ENCODE measurements at regions not wholly inside any gene's neighbourhood (a gene's known extent, or its start where the extent isn't known, plus 50 kb on each side); places are given as distances from the start of the nearest gene placed in this dataset.
"Not testable (repeated sequence)": the region's sequence is repeated elsewhere in the genome, so short reads cannot be mapped to it uniquely, and the experiment has no call there.

DNA sequence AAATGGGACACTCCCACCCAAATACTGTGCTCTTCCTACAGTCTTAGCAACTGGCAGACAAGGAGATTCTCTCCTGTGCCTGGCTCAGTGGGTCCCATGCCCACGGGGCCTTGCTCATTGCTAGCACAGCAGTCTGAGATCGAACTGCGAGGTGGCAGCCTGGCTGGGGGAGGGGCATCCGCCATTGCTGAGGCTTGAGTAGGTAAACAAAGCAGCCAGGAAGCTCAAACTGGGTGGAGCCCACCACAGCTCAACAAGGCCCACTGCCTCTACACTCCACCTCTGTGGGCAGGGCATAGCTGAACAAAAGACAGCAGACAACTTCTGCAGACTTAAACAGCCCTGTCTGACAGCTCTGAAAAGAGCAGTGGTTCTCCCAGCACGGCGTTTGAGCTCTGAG is 174.8 kb downstream of the COL12A1 start:
- not testable (repeated sequence) for FAIRE-seq

DNA sequence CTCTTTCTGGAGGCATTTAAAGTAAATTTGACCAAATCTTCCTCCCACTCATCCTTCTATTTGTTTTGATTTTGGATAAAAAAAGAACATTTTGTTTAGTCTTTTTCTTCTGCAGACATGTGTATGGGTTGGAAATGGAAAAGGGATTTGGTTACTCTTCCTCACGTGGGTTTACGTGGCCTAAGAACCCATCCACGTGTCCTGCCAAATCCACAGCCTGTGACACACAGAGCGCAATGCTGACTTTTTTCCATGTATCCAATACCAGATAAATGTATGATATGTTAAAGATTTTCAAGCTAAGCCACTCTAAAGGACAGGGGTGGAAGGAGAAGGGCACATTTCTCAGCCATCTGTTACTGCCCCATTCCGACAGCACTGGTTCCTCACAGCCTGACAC is 176.5 kb downstream of the COL12A1 start:
- FAIRE-seq: no peak

GRCh38 chr6:75025371-75025770 is 180.5 kb downstream of the COL12A1 start:
- no peak for FAIRE-seq

DNA sequence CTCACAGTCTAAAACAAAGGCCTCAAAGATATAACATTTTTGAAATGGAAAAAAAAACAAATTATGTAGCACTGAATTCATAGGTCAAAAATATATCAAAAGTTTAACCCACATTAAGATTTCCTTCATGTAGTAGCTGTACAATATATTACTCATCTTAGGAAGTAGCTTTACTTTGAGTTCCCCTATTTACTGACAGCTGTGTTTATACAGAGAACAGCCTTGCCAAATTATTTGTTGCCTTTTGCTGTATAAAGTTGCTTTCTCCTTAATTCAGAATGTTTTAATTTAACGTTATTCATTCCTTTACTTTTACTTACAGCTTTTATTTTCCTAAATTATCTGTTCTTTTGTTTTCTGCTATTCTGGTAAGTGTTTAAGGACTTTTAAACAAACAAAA is 181.0 kb downstream of the COL12A1 start:
- FAIRE-seq: no peak

GRCh38 chr6:75023634-75024033 is 182.2 kb downstream of the COL12A1 start:
- FAIRE-seq: no peak

DNA sequence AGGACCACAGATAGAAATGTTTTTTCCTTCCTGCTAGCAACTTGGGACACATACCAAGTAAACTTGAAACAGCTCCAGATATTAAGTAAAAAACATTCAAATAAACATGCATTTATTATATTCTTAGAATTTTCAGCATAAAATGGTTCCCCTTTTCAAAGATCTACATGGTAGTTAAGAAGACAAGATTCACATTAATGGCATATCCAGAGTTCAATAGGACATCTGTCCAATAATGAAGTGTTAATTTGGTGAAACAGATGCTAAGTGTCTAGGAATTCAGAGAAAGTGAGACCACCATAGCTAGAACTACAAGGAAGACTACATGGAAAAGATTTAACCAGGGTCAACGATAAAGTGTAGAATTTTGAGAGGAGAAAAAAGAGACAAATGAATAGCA is 184.9 kb downstream of the COL12A1 start:
- FAIRE-seq: no peak

DNA sequence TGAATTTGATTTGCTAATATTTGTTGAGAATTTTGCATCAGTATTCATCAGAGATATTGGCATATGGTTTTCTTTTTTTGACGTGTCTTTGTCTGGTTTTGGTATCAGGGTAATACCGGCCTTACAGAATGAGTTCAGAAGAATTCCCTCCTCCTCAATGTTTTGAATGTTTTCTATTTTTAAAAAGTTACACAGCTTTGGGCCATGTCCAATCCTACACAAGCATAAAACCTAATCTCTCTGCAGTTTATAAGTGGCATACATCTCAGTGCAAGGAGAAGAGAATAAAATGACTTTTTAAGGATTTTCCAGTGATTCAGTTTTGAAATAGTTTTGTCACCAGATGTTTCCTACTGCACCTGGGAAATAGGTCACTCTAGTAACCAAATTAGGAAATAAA is 185.5 kb downstream of the COL12A1 start:
- FAIRE-seq: no peak

GRCh38 chr6:75012018-75012417 is 193.8 kb downstream of the COL12A1 start:
- no peak for FAIRE-seq

- not testable (repeated sequence) for FAIRE-seq
These were observed 201.9 kb downstream of the COL12A1 start for GRCh38 chr6:75003984-75004383.

DNA sequence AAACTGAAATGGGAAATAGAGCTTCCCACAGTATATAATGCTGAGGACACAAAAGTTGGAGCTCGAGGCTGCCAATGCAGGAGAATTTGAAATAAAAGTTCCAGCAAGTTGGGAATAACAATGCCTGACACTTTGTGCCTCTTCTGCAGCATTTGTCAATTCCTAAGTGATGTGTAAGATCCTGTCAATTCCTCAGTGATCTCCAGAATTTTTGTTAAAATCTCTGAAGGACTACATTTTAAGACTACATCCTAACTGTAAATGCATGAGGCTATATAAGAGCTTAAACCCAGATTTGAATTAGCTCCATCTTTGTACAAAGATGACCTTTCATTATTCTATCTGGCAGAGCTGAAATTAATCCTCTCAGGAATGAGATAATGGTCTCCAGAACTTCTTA is 208.2 kb downstream of the COL12A1 start:
- no peak for FAIRE-seq

DNA sequence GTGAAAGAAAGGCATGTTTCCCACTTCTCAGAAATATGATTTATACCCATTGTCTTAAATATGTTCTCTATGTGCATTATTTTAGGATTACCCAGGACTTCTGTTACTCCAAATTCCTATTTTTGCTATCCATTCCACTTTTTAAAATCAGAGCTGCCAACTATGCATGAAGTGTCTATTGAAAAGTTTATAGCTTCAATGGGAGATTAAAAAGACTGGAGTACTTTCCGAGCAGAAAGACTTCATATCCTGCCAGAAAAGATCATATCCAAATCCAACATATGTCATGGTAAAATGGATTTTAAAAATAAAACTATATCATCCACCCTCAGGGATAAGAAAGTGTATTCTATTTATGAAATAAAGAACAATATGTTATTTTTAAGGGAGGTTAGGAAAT is 212.7 kb downstream of the COL12A1 start:
- FAIRE-seq: no peak

DNA sequence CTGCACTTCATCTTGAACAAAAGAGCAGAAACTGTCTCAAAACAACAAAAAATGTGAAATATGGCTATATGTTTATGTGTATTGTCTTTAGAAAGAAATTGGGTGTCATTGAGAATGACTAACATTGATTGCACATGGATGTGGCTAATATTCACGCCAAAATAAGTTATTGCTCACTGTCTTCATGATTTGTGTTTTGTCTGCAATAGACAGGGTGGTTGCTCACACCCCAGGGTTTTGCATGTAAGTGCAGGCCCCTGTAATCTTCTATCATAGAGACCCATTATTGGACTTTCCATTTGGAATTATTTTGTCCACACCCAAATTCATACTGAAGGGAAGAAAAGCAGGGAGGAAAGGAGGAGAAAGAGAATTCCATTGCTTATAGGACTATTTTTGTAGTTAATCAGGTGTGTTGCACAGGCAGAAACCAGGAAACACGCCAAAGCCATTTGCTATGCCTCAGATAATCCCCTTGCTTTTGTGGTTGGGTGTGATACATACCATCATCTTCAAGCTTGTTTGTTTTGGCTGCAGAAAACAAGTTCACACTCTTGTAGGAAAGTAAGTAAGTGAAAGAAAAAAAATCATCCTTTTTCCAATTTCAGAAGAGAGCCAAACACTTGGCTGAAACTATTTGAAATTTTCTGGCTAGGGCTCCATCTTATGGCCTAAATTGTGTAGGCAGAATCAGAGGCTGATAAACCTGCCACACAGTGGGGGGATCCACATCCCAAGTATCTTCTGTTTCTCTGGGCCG is 214.1 kb downstream of the COL12A1 start:
- no peak for FAIRE-seq

- FAIRE-seq: no peak
These were observed 226.6 kb downstream of the COL12A1 start for GRCh38 chr6:74979065-74979766.

DNA sequence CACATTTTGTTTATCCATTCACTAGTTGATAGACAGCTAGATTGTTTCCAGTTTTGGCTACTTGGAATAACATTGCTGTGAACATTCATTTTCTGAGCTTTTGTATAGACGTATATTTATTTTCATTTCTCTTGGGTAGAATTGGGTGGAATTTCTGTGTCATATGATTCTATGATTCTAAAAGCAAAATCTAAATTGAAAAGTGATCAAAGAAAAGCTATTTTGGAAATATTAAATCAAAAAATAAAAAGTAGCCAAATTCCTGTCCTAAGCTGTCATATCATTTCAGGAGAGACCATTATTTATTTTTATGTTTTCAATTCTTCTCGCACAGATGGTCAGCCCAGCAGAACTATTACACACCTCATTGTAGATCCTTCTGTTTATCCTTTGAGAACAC is 229.2 kb downstream of the COL12A1 start:
- no peak for FAIRE-seq

DNA sequence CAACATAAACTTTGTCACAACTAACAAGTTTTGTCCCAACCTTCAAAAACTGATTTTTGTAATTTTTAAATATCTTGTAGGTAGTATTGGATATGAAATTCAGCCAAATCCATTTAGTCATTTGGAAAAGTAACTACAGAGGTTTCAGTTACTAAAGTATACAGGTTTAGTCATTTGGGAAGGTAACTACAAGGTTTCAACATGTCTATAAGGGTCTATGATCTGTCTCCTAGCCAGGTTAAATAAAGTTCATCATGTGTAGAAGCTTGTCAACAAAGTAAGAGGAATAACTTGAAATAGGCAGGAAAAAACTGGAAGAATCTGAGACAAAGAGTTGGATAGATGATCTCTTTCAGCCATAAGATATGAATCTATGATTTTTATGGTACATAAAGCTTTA is 229.8 kb downstream of the COL12A1 start:
- no peak for FAIRE-seq

DNA sequence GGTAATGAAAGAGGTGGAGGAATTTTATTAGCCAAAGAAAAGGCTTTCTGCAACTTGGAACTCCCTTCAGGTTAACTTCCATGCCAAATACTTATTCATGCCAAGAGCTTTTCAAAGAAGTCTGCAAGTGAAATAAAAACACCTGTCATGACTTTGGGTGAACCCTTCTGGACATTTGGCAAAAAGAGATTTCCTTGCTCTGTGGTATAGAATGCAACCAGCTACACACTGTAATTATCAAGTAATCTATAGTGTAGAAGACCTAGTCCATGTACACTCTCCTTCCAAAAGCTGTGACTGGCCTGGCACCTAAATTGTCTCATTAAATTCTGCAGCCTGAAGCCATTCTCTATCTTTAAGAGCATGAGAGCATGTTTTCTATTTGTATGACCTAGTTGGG is 232.3 kb downstream of the COL12A1 start:
- FAIRE-seq: no peak

GRCh38 chr6:74971633-74972032 is 234.2 kb downstream of the COL12A1 start:
- FAIRE-seq: no peak

DNA sequence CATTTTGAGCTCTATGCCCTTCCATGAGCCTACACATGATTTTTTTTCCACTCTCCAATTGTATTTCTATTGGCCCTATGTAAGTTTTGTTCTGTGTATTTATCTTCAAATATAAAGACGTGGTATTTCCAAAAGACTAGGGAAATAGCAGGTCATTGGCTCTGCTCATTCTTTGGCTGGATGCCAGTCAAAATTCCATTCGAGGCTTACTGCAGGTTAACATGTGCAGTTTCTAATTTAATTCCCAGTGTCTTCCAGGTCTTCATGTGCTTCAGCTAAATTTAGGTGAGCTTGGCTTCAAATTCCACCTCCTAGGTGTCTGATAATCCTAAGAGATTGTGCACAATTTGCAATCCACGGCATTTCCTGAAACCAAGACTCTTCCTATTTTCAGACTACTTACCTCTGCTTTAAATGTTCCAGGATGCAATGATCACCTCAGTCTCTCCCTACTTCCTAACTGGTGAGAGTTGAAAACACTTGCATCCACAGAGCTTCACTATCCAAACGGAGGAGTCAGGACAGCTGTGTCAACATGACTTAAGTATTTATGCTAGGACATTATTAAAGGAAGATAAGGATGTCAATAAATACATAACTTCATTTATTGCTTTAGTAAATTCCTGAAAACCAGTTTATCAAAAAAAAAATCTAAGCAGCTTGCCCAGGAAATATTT is 236.1 kb downstream of the COL12A1 start:
- no peak for FAIRE-seq

GRCh38 chr6:74967821-74968220 is 238.0 kb downstream of the COL12A1 start:
- FAIRE-seq: no peak

DNA sequence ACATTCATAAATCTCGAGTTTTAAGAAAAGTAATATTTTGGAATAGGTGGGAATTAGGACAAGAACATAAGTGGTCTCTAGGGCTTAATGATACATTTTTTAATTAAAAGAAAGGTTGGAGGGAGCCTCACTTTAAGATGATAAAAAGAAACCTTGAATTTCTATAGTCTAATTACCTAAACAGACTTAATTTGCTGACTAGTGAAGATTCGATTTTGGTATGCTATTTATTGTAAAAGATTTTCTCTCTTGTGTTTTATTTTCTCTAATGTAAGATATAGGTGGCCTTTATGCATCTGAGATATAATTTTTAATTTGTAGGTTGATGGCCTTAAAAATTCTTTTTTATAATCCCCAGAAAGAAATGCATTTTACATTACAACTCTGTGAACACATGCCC is 239.1 kb downstream of the COL12A1 start:
- FAIRE-seq: no peak

DNA sequence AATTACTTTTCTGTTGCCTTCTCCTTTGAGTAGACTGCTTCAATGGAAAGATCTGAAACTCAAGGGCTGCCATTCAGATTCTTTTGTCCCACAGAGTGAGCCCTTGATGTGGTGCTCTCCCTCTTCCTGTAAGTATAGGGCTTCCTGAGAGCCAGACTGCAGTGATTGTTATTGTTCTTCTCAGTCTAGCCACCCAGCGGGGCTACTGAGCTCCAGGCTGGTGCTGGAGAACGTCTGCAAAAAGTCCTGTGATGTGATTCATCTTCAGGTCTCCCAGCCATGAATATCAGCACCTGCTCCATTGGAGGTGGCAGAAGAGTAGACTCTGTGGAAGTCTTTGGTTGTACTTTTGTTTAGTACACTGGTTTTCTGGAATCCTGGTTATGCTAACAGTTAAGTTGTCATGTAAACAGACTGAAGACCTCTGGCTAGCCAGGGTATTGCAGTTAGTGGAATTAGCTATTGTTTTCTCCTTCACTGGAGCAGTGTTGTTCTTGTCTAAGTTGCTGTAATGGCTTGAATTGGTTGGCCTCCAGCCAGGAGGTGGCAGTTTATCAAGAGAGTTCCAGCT is 240.9 kb downstream of the COL12A1 start:
- no peak for FAIRE-seq

DNA sequence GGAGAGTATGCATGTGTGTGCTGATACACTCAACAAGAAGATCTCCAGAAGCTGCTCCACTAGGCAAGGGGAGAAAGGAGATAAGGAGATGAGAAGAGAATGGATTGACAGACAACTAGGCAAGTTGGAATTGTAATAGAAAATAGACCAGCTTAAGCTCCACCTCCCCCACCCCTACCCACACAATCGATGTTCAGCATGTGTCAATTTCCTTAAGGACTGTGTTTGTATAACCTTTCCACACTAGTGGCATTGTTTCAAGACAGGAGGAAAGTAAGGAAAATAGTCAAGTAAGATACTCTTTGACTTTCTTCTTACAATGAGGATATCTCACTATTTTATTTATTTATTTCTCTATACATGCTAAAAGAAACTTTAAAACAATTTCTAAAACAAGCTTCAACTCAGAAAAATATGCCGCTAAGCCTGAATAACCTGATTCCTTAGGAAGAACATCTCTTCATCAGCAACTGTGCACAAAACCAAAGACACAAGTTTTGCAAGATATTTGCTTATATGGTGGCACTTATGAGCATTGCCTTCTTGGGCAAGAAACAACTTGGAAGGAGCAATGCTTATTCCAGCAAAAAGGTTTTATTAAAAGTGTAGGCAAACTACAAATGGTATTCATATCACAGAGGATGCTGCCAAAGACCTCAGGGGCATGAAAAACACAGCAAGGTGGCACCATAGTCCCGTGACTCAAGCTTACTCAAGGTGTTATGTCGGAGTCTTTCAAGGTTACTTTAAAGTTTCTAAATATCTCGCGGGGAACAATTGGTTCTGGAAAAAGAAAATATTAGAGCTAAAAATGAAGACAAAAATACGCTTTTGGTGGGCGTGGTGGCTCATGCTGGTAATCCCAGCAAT is 249.1 kb downstream of the COL12A1 start:
- FAIRE-seq: no peak

- FAIRE-seq: no peak
These were observed 252.1 kb downstream of the COL12A1 start for GRCh38 chr6:74953708-74954107.

All from G401.6 (cell line).